ENCODE measurements at regions not wholly inside any gene's neighbourhood (a gene's known extent, or its start where the extent isn't known, plus 50 kb on each side); places are given as distances from the start of the nearest gene placed in this dataset.
A peak's percentile ranks its signal among the peaks of the same experiment; 100 is the strongest.

- no peak for DNase-seq (ENCODE audit: low spot score)
Measured at GRCh38 chr2:42918041-42918440, 125.7 kb upstream of the HAAO start.

GRCh38 chr2:42917425-42917927 lies 125.1 kb upstream of the HAAO start:
- DNase-seq (ENCODE audit: low spot score), result peak; percentile 17

GRCh38 chr2:42916324-42916723 lies 123.9 kb upstream of the HAAO start:
- no peak for DNase-seq (ENCODE audit: low spot score)

- no peak for DNase-seq (ENCODE audit: low spot score)
Measured at GRCh38 chr2:42914860-42915259, 122.5 kb upstream of the HAAO start.

- no peak for DNase-seq (ENCODE audit: low spot score)
Measured at GRCh38 chr2:42914314-42914713, 121.9 kb upstream of the HAAO start.

GRCh38 chr2:42913280-42913878 lies 121.0 kb upstream of the HAAO start:
- no peak for DNase-seq (ENCODE audit: low spot score)

- no peak for DNase-seq (ENCODE audit: low spot score)
Measured at GRCh38 chr2:42910645-42911405, 118.4 kb upstream of the HAAO start.

GRCh38 chr2:42909966-42910365 lies 117.6 kb upstream of the HAAO start:
- no peak for DNase-seq (ENCODE audit: low spot score)

GRCh38 chr2:42908518-42909200 lies 116.3 kb upstream of the HAAO start:
- DNase-seq (ENCODE audit: low spot score), result no peak

GRCh38 chr2:42907835-42908234 lies 115.5 kb upstream of the HAAO start:
- no peak for DNase-seq (ENCODE audit: low spot score)

- DNase-seq (ENCODE audit: low spot score), result no peak
Measured at GRCh38 chr2:42906557-42907411, 114.4 kb upstream of the HAAO start.

- DNase-seq (ENCODE audit: low spot score), result no peak
Measured at GRCh38 chr2:42906111-42906556, 113.8 kb upstream of the HAAO start.

GRCh38 chr2:42905341-42906110 lies 113.1 kb upstream of the HAAO start:
- DNase-seq (ENCODE audit: low spot score), result no peak

GRCh38 chr2:42904576-42904876 lies 112.1 kb upstream of the HAAO start:
- DNase-seq (ENCODE audit: low spot score), result no peak

- peak; percentile 9 for DNase-seq (ENCODE audit: low spot score)
Measured at GRCh38 chr2:42903821-42904575, 111.6 kb upstream of the HAAO start.

- DNase-seq (ENCODE audit: low spot score), result no peak
Measured at GRCh38 chr2:42902939-42903709, 110.7 kb upstream of the HAAO start.

GRCh38 chr2:42901076-42901640 lies 108.8 kb upstream of the HAAO start:
- DNase-seq (ENCODE audit: low spot score), result no peak

- DNase-seq (ENCODE audit: low spot score), result no peak
Measured at GRCh38 chr2:42900289-42900891, 108.0 kb upstream of the HAAO start.

- DNase-seq (ENCODE audit: low spot score), result no peak
Measured at GRCh38 chr2:42897358-42897757, 105.0 kb upstream of the HAAO start.

All from RKO (cell line).